ENCODE measurements at regions not wholly inside any gene's neighbourhood (a gene's known extent, or its start where the extent isn't known, plus 50 kb on each side); places are given as distances from the start of the nearest gene placed in this dataset.

DNA sequence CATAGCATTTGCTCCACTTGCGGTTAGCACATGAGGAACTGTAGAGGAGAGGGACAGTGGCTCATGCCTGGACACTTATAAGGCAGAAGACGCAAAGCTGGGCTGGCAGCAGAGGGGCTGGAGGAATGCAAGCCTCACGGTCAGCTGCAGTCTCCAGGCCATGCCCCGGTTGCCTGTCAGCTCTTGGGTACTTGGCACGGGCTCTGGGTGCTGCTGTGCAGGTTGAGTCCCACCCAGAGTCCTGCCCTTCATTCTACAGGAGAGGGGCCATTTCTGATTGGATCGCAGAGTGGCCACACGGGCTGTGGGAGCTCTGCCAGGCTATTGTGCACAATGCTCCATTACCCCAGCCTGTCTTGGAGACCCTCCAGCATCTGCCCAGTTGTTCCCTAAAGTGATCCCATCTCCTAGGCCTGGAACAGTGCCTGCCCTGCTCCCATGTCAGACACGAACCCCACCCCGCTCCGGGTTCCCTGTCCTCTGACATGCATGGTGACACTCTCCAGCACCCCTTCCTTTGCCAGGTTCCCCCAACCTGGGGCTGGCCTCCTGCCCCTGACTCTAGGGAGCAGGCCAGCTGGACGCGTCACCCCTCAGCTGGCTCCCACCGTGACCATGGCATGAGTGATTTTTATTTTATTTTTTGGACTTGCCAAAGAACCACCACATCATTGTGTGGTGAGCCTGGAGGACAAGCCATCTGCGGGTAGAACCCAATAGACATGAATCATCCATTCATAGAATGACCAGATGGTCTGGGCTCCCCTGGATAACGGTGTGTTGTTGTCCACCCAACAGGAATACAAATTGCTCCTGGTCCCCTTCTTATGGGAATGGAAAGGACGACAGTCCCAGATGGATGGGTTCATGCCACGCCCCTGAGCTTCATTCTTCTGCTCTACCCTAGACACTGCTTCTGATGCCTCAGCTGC is 51.0 kb upstream of the KLF13 start:
- no peak for DNase-seq (ENCODE audit: low read depth)

DNA sequence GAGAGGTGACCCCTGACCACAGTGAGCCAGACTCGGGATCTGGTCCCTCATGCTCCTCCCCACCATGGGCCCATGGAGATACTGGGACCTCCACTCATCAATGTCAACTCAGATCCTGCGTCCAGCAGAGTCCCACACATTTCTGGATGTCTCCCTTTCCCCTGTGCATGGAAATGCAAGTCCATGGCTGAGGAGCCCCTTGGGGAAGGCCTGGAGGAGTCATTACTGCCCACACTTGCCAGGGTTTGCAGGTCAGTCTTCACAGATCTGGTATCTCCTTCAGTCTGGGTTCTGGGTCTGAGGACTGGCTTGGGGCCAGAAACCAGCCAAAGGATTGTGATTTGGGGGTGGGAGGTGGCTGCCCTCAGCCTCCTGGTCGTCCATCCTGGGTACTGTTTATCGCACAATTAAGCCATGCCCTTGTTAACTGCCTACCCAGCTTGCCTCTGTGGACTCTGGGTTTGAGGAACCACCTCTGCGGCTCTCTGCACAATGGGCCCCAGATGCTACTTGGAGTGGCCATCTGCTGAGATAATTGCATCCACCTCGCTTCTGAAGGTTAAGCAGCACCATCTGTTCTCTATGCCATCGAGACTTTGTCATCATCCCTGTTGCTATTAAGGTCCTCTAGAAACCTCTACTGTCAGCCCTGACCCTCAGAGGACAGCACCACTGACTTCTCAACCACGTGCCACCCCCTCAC is 49.9 kb upstream of the KLF13 start:
- no peak for DNase-seq (ENCODE audit: low read depth)
